ENCODE measurements at regions not wholly inside any gene's neighbourhood (a gene's known extent, or its start where the extent isn't known, plus 50 kb on each side); places are given as distances from the start of the nearest gene placed in this dataset.

GRCh38 chr15:91576096-91576495, 277.4 kb upstream of the SLCO3A1 start:
- Histone ChIP-seq H3K4me2 (ENCODE audit: low read depth, low read length) (no peak overlapping the region), H2AFZ (ENCODE audit: low read length) (no peak overlapping the region), H3K36me3 (replicated peaks in 1 of 2; ENCODE audit: control insufficient read depth in 1 of 2, insufficient read depth in 2 of 2, low read length in 2 of 2) (no peaks in the 10 kb centered on the region), H3K27me3 (ENCODE audit: control insufficient read depth in 1 of 2, insufficient read depth in 2 of 2, low read length in 2 of 2) (no peaks in the 10 kb centered on the region), H3K79me2 (ENCODE audit: insufficient read depth, low read length) (no peaks in the 10 kb centered on the region), H3K4me1 (ENCODE audit: insufficient read depth, low read length) (no peaks in the 10 kb centered on the region), H4K20me1 (ENCODE audit: insufficient read depth, low read length) (no peaks in the 10 kb centered on the region), H3K4me3 (replicated peaks in 1 of 3; ENCODE audit: insufficient read depth in 1 of 3, low read depth in 2 of 3, low read length in 3 of 3) (no peak overlapping the region), H3K9me3 (ENCODE audit: low read length) (no peaks in the 10 kb centered on the region), H3K9ac (ENCODE audit: insufficient read depth, low read depth, low read length) (no peak overlapping the region), H3K27ac (ENCODE audit: extremely low read length, insufficient read depth, low read length) (no peak overlapping the region)
- ATAC-seq (no peak), DNase-seq (ENCODE audit: low spot score) (no peak), FAIRE-seq (no peak)
- WGBS (ENCODE audit: low lambda C conversion rate), result 12% methylated on average over 4 of the region's 4 CpGs
- in situ Hi-C loops (cut with HindIII; ENCODE audit: extremely low pct_ligation_motif_present, low pct_unique_long_range_greater_than_20kb), result no loop called here
- CTCF ChIA-PET (ENCODE audit: low intra/inter-chr PET ratio, low total read pairs), result no interaction called here
- BruUV-seq (replicated peaks), result no TSS peak
- TF ChIP-seq MIER3 (CRISPR knock-in tag; IDR thresholded peaks at IDR 0.05; ENCODE audit: borderline replicate concordance) (no peak), ZNF563 (CRISPR knock-in tag; IDR thresholded peaks at IDR 0.05) (no peak), PLRG1 (conservative IDR thresholded peaks at IDR 0.05) (no peak), ZNF557 (CRISPR knock-in tag; IDR thresholded peaks at IDR 0.05) (no peak), ZSCAN20 (CRISPR knock-in tag; IDR thresholded peaks at IDR 0.05; ENCODE audit: borderline replicate concordance) (no peak), XRCC5 (optimal IDR thresholded peaks at IDR 0.05; ENCODE audit: low read length) (no peak), ZMYM4 (CRISPR knock-in tag; IDR thresholded peaks at IDR 0.05) (no peak), SMAD1 (CRISPR knock-in tag; IDR thresholded peaks at IDR 0.05; ENCODE audit: borderline replicate concordance, low read depth) (no peak), ELF3 (CRISPR knock-in tag; IDR thresholded peaks at IDR 0.05) (no peak), ZNF317 (CRISPR knock-in tag; IDR thresholded peaks at IDR 0.05) (no peak)
- intact Hi-C loops (cut with micrococcal nuclease; ENCODE audit: unreplicated experiment), result no loop called here
- POLR2A ChIA-PET, result no interaction called here

- DNase-seq (ENCODE audit: low spot score) (no peak), ATAC-seq (no peak), FAIRE-seq (no peak)
- H3K4me2 ChIP-seq (ENCODE audit: low read depth, low read length), result no peak overlapping the region
- no peak overlapping the region for H3K9ac ChIP-seq (ENCODE audit: insufficient read depth, low read depth, low read length)
- H3K9me3 ChIP-seq (ENCODE audit: low read length), result no peaks in the 10 kb centered on the region
- H3K27me3 ChIP-seq (ENCODE audit: control insufficient read depth in 1 of 2, insufficient read depth in 2 of 2, low read length in 2 of 2), result no peaks in the 10 kb centered on the region
- no peak overlapping the region for H3K27ac ChIP-seq (ENCODE audit: extremely low read length, insufficient read depth, low read length)
- H3K4me3 ChIP-seq (replicated peaks in 1 of 3; ENCODE audit: insufficient read depth in 1 of 3, low read depth in 2 of 3, low read length in 3 of 3), result no peak overlapping the region
- in situ Hi-C loops (cut with HindIII; ENCODE audit: extremely low pct_ligation_motif_present, low pct_unique_long_range_greater_than_20kb) (no loop called here), intact Hi-C loops (cut with micrococcal nuclease; ENCODE audit: unreplicated experiment) (no loop called here)
- TF ChIP-seq, protein P1, sequence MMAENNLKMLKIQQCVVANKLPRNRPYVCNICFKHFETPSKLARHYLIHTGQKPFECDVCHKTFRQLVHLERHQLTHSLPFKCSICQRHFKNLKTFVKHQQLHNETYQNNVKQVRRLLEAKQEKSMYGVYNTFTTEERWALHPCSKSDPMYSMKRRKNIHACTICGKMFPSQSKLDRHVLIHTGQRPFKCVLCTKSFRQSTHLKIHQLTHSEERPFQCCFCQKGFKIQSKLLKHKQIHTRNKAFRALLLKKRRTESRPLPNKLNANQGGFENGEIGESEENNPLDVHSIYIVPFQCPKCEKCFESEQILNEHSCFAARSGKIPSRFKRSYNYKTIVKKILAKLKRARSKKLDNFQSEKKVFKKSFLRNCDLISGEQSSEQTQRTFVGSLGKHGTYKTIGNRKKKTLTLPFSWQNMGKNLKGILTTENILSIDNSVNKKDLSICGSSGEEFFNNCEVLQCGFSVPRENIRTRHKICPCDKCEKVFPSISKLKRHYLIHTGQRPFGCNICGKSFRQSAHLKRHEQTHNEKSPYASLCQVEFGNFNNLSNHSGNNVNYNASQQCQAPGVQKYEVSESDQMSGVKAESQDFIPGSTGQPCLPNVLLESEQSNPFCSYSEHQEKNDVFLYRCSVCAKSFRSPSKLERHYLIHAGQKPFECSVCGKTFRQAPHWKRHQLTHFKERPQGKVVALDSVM (CRISPR knock-in tag; IDR thresholded peaks at IDR 0.05), result no peak
- no peak for TF ChIP-seq CBFB (CRISPR knock-in tag; IDR thresholded peaks at IDR 0.05)
- TF ChIP-seq PHB2 (IDR thresholded peaks at IDR 0.05; ENCODE audit: partially characterized antibody), result no peak
- no peak for TF ChIP-seq ATAD3A (CRISPR knock-in tag; IDR thresholded peaks at IDR 0.05)
- TF ChIP-seq MXD1 (CRISPR knock-in tag; IDR thresholded peaks at IDR 0.05), result no peak
- H3K79me2 ChIP-seq (ENCODE audit: insufficient read depth, low read length), result no peaks in the 10 kb centered on the region
- BruUV-seq (replicated peaks), result no TSS peak
- no peak overlapping the region for H2AFZ ChIP-seq (ENCODE audit: low read length)
- POLR2A ChIA-PET, result no interaction called here
- WGBS (ENCODE audit: low lambda C conversion rate), result 22% methylated on average over 6 of the region's 6 CpGs
- no peaks in the 10 kb centered on the region for H4K20me1 ChIP-seq (ENCODE audit: insufficient read depth, low read length)
- no peaks in the 10 kb centered on the region for H3K4me1 ChIP-seq (ENCODE audit: insufficient read depth, low read length)
- CTCF ChIA-PET (ENCODE audit: low intra/inter-chr PET ratio, low total read pairs), result no interaction called here
- no peaks in the 10 kb centered on the region for H3K36me3 ChIP-seq (replicated peaks in 1 of 2; ENCODE audit: control insufficient read depth in 1 of 2, insufficient read depth in 2 of 2, low read length in 2 of 2)
These were observed 275.0 kb upstream of the SLCO3A1 start for GRCh38 chr15:91578511-91578910.

All from HepG2 (cell line).